Ovary (tissue), 7 donors: ENCODE measurements at regions not wholly inside any gene's neighbourhood (a gene's known extent, or its start where the extent isn't known, plus 50 kb on each side); places are given as distances from the start of the nearest gene placed in this dataset.

Experiments
- DNase-seq, 5 donors: peaks; one replicate each; pipeline ENCODE4 v3.0.0-alpha.2; 2019 to 2020
- H3K27ac ChIP-seq, 2 donors: fragments of 200-600 bp; one replicate each; pipeline versions ENCODE4 v1.5.1 to v1.8.0; 2019 to 2022
- H3K27me3 ChIP-seq: fragments of 200-600 bp; one replicate; pipeline ENCODE4 v1.8.0; 2022
- H3K36me3 ChIP-seq: fragments of 200-600 bp; sonication (generic); one replicate; pipeline ENCODE4 v1.5.1; 2019
- H3K4me1 ChIP-seq: one replicate; pipeline ENCODE4 v1.8.1; 2013; ENCODE audit warnings: mild to moderate bottlenecking, moderate library complexity; ENCODE audit not compliant: insufficient read depth
- H3K4me3 ChIP-seq: fragments of 200-600 bp; sonication (generic); one replicate; pipeline ENCODE4 v1.5.1; 2017
- H3K9me3 ChIP-seq, 2 donors: fragments of 200-600 bp in 1 of 2; sonication (generic) in 1 of 2; one replicate each; pipeline versions ENCODE4 v1.5.1 to v1.8.1; 2013 to 2019; ENCODE audit warnings: mild to moderate bottlenecking in 1 of 2, moderate library complexity in 1 of 2
- EP300 ChIP-seq: sonication (generic); formaldehyde crosslinking; IDR thresholded peaks from one replicate; pipeline ENCODE4 v1.6.1; 2017; ENCODE audit warnings: antibody characterized with exemption
- POLR2A ChIP-seq: fragments of 450-650 bp; IDR thresholded peaks from one replicate; pipeline ENCODE4 v1.6.1; 2017; ENCODE audit warnings: antibody characterized with exemption, mild to moderate bottlenecking, moderate library complexity
- WGBS, 3 donors: extraction: QIAGEN DNeasy Blood & Tissue Kit in 1 of 3; methylation state at CpG; one replicate each; pipeline versions ENCODE4 v1.1.5 to v1.1.7; 2013 to 2017; 5-methylcytosine and 5-hydroxymethylcytosine counted together
- intact Hi-C, 4 donors: fragments of 100-400 bp; cut with DNase I; formaldehyde crosslinking; loops; one replicate each; pipeline versions ENCODE4 v1.11.0 to v1.15.1; 2022 to 2023
- TF ChIP-seq, protein P1 (sequence below), 3 donors: fragments of 450-650 bp in 2 of 3; fragments of 200-600 bp in 1 of 3; IDR thresholded peaks; one replicate each; pipeline versions ENCODE4 v1.5.1 to v1.8.0; 2016 to 2022; ENCODE audit warnings: antibody characterized with exemption in 3 of 3, mild to moderate bottlenecking in 1 of 3
- donor health status: DM: no; HTN: no; CAD: no; lungs with moderate emphysema.
- donor health status: DM: no; HTN: no; CAD: no.
- donor health status: Bipolar disorder and iron deficiency.
- donor health status: DM: no; HTN: no; CAD: no.
- donor health status: DM: yes; HTN: yes; CAD: no.

DNA sequence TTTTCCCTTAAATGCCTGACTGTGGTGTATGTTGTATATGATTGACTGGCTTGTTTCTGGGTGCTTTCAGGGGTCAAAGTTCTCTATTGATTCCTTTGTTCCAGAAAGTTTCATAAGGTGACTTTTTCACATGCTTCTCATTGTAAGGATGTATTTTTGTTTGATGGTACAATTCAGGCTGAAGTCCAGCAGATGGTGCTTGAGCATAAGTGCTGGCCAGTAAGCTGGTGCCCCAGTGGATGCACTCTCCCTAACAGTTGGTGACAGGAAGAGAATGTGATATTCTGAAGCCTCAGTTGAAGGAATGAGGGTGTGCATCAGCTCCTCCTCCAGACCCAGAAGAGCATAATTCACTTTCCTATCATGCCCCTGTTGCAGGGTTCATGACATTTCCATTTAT, 1941.6 kb upstream of the PRR20A start:
- no peaks in the 10 kb centered on the region for H3K9me3 ChIP-seq
- H3K27ac ChIP-seq: no peak overlapping the region
- no peaks in the 10 kb centered on the region for H3K27me3 ChIP-seq
- intact Hi-C loops: no loop called here
- H3K4me1 ChIP-seq: no peaks in the 10 kb centered on the region
- TF ChIP-seq, protein P1, sequence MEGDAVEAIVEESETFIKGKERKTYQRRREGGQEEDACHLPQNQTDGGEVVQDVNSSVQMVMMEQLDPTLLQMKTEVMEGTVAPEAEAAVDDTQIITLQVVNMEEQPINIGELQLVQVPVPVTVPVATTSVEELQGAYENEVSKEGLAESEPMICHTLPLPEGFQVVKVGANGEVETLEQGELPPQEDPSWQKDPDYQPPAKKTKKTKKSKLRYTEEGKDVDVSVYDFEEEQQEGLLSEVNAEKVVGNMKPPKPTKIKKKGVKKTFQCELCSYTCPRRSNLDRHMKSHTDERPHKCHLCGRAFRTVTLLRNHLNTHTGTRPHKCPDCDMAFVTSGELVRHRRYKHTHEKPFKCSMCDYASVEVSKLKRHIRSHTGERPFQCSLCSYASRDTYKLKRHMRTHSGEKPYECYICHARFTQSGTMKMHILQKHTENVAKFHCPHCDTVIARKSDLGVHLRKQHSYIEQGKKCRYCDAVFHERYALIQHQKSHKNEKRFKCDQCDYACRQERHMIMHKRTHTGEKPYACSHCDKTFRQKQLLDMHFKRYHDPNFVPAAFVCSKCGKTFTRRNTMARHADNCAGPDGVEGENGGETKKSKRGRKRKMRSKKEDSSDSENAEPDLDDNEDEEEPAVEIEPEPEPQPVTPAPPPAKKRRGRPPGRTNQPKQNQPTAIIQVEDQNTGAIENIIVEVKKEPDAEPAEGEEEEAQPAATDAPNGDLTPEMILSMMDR (IDR thresholded peaks at IDR 0.05): no peak
- no peak for TF ChIP-seq EP300
- no peak for TF ChIP-seq POLR2A
- no peak overlapping the region for H3K4me3 ChIP-seq
- no peaks in the 10 kb centered on the region for H3K36me3 ChIP-seq
- DNase-seq: no peak

DNA sequence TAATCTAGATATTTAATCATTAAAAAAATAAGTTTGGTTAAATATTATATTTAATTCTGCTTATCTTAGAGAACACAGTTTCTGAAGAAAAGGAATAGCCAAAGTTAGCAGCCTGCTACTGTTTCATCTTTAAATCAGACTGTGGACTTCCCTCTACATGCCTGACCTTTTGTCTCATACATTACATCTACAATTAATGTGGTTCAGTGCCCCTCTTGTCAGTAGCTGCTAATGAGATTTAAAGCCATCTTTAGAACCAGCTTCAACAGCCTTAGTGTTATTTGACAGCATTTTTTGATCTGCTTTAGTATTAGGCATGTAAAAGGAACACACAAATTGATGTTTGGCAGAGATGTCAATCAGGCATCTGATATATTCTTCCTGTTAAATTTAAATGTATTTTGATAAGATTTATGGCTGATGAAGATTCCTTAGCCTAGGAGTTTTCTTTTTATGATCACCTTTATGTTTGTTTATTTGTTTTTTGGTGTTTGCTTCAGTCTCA, 1925.8 kb upstream of the PRR20A start:
- Histone ChIP-seq H3K27me3 (no peaks in the 10 kb centered on the region), H3K4me3 (no peak overlapping the region), H3K36me3 (no peaks in the 10 kb centered on the region), H3K27ac (no peak overlapping the region), H3K9me3 (no peaks in the 10 kb centered on the region), H3K4me1 (no peaks in the 10 kb centered on the region)
- TF ChIP-seq POLR2A: no peak
- no peak for TF ChIP-seq EP300
- TF ChIP-seq, protein P1 (IDR thresholded peaks at IDR 0.05): no peak
- intact Hi-C loops: no loop called here
- no peak for DNase-seq

DNA sequence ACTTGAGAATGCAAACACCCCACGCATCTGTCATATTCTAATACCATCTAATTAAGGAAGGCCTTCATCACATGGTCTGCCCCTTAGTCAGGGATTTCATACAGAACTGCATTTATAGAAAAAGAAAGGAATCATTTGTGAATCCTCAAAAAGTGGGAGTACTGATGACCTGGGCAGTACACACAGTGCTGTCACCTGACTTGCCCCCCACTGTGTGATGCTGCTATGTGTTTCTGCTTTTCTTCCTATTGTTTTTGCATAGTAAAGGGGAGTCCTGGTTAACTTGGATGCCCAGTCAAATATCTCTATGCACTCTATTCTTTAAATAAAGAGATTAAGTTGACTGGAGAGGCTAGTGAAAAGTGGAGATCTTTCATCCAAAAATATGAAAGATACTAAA, 1921.2 kb upstream of the PRR20A start:
- Histone ChIP-seq H3K27ac (no peak overlapping the region), H3K4me3 (no peak overlapping the region), H3K27me3 (no peaks in the 10 kb centered on the region), H3K4me1 (no peaks in the 10 kb centered on the region), H3K36me3 (no peaks in the 10 kb centered on the region), H3K9me3 (no peaks in the 10 kb centered on the region)
- intact Hi-C loops: no loop called here
- WGBS, 3 donors: 85 to 87% (median 85%) methylated on average over 1 of the region's 1 CpG
- no peak for DNase-seq
- TF ChIP-seq POLR2A: no peak
- no peak for TF ChIP-seq EP300
- TF ChIP-seq, protein P1 (IDR thresholded peaks at IDR 0.05): no peak

- TF ChIP-seq EP300: no peak
- TF ChIP-seq POLR2A: no peak
- TF ChIP-seq, protein P1 (IDR thresholded peaks at IDR 0.05): no peak
- no peaks in the 10 kb centered on the region for H3K27me3 ChIP-seq
- intact Hi-C loops: no loop called here
- 51 to 69% (median 66%) methylated on average over 4 of the region's 4 CpGs for WGBS, 3 donors
- no peaks in the 10 kb centered on the region for H3K4me1 ChIP-seq
- H3K36me3 ChIP-seq: no peaks in the 10 kb centered on the region
- no peaks in the 10 kb centered on the region for H3K9me3 ChIP-seq
- no peak overlapping the region for H3K4me3 ChIP-seq
- no peak overlapping the region for H3K27ac ChIP-seq
- no peak for DNase-seq
Observed at GRCh38 chr13:55229906-55230569, 1910.7 kb upstream of the PRR20A start.
